B cell (primary cell): ENCODE measurements at regions not wholly inside any gene's neighbourhood (a gene's known extent, or its start where the extent isn't known, plus 50 kb on each side); places are given as distances from the start of the nearest gene placed in this dataset.

ENCODE experiments used
- ATAC-seq: fragments of 200-7000 bp; cut with Tn5 transposase; one replicate; pipeline ENCODE4 v1.10.0; 2021; ENCODE audit warnings: low read depth, mild to moderate bottlenecking, moderate number of reproducible peaks, moderate library complexity
- CTCF ChIA-PET: fragments of 350-600 bp; sonication (Branson Sonifier 250); formaldehyde crosslinking; loops from one replicate; lab custom pipeline; 2021; ENCODE audit warnings: antibody characterized with exemption, inconsistent platforms; lab: Charles Lee
- POLR2A ChIA-PET: fragments of 350-600 bp; sonication (Branson Sonifier 250); formaldehyde crosslinking; loops from one replicate; lab custom pipeline; 2021; ENCODE audit warnings: antibody characterized with exemption; lab: Charles Lee
- DNase-seq: peaks from one replicate; pipeline ENCODE4 v3.0.0; 2013
- H2AFZ ChIP-seq: 2 replicates; pipeline ENCODE4 v1.6.1; 2012; ENCODE audit warnings: mild to moderate bottlenecking, low read depth, low read length; ENCODE audit not compliant: insufficient read depth, poor library complexity, severe bottlenecking
- H3K27ac ChIP-seq, 2 donors: 1 replicate in 1 of 2; 2 replicates in 1 of 2; pipeline ENCODE4 v1.5.1; 2012 to 2013; ENCODE audit warnings: low read length in 2 of 2, mild to moderate bottlenecking in 2 of 2, moderate library complexity in 1 of 2
- H3K27me3 ChIP-seq, 4 experiments: fragments of 200-600 bp in 1 of 4; sonication (generic) in 1 of 4; replicated peaks in 1 of 4; 1 replicate in 2 of 4; 2 replicates in 2 of 4; pipeline versions ENCODE4 v1.6.1 to v1.7.0; 2013 to 2016; ENCODE audit warnings: low read length in 3 of 4, mild to moderate bottlenecking in 2 of 4, mixed read lengths in 1 of 4, moderate library complexity in 1 of 4; ENCODE audit not compliant: insufficient read depth in 4 of 4, control insufficient read depth in 3 of 4; ENCODE audit errors: control extremely low read depth in 1 of 4
- H3K36me3 ChIP-seq, 2 experiments: replicated peaks in 1 of 2; 1 replicate in 1 of 2; 2 replicates in 1 of 2; pipeline versions ENCODE4 v1.6.1 to v1.7.1; 2013; ENCODE audit warnings: low read length in 1 of 2; ENCODE audit not compliant: insufficient read depth in 2 of 2, control insufficient read depth in 1 of 2; ENCODE audit errors: control extremely low read depth in 1 of 2, extremely low read depth in 1 of 2
- H3K4me1 ChIP-seq, 2 donors: fragments of 200-600 bp in 1 of 2; sonication (generic) in 1 of 2; 1 replicate in 1 of 2; 2 replicates in 1 of 2; pipeline versions ENCODE4 v1.5.1 to v1.6.1; 2013 to 2017; ENCODE audit warnings: low read length in 2 of 2; ENCODE audit not compliant: control insufficient read depth in 2 of 2, insufficient read depth in 2 of 2
- H3K4me2 ChIP-seq: replicated peaks from 2 replicates; pipeline ENCODE3; 2012; ENCODE audit warnings: mild to moderate bottlenecking, low read depth, low read length; ENCODE audit not compliant: poor library complexity, severe bottlenecking
- H3K4me3 ChIP-seq, 5 experiments: fragments of 200-600 bp in 1 of 5; sonication (generic) in 1 of 5; 1 replicate in 3 of 5; 2 replicates in 2 of 5; pipeline versions ENCODE4 v1.5.1 to v1.7.0; 2011 to 2016; ENCODE audit warnings: low read length in 4 of 5, mild to moderate bottlenecking in 4 of 5, low read depth in 2 of 5, control low read depth in 1 of 5, moderate library complexity in 1 of 5; ENCODE audit not compliant: insufficient read depth in 1 of 5; ENCODE audit errors: control extremely low read depth in 1 of 5, extremely low read depth in 1 of 5
- H3K79me2 ChIP-seq: fragments of 200-600 bp; sonication (generic); one replicate; pipeline ENCODE4 v1.6.0; 2016; ENCODE audit warnings: low read length; ENCODE audit not compliant: control insufficient read depth, insufficient read depth
- H3K9ac ChIP-seq: fragments of 200-600 bp; sonication (generic); 2 replicates; pipeline ENCODE4 v1.6.1; 2017; ENCODE audit warnings: mild to moderate bottlenecking, low read length, moderate library complexity
- H3K9me3 ChIP-seq, 3 donors: one replicate each; pipeline versions ENCODE4 v1.6.1 to v1.7.1; 2013; ENCODE audit warnings: low read length in 2 of 3; ENCODE audit not compliant: control insufficient read depth in 2 of 3, insufficient read depth in 1 of 3; ENCODE audit errors: control extremely low read depth in 1 of 3
- H4K20me1 ChIP-seq: 2 replicates; pipeline ENCODE4 v1.6.0; 2012; ENCODE audit warnings: mild to moderate bottlenecking, low read length; ENCODE audit not compliant: insufficient read depth, control insufficient read depth, poor library complexity, severe bottlenecking
- H3K27ac Mint-ChIP-seq: one replicate; pipeline ENCODE4 v1.8.0; 2021; ENCODE audit warnings: mixed read lengths
- H3K27me3 Mint-ChIP-seq: one replicate; pipeline ENCODE4 v1.8.0; 2021; ENCODE audit warnings: mixed read lengths
- H3K4me1 Mint-ChIP-seq: one replicate; pipeline ENCODE4 v1.8.0; 2021; ENCODE audit warnings: mixed read lengths
- H3K4me3 Mint-ChIP-seq: one replicate; pipeline ENCODE4 v1.8.0; 2021; ENCODE audit warnings: mixed read lengths
- H3K9me3 Mint-ChIP-seq: one replicate; pipeline ENCODE4 v1.8.0; 2022; ENCODE audit warnings: mixed read lengths; ENCODE audit not compliant: insufficient read depth
- CTCF ChIP-seq: fragments of 200-600 bp; IDR thresholded peaks from one replicate; pipeline ENCODE4 v1.8.0; 2022; ENCODE audit warnings: antibody characterized with exemption, mild to moderate bottlenecking
- EZH2 ChIP-seq: IDR thresholded peaks from 2 replicates; pipeline ENCODE4 v1.6.1; 2012; ENCODE audit warnings: borderline replicate concordance, low read depth, mild to moderate bottlenecking, moderate library complexity, low read length; ENCODE audit not compliant: insufficient read depth, poor library complexity, severe bottlenecking
- WGBS: methylation state at CpG from one replicate; pipeline ENCODE4 v1.1.5; 2013; ENCODE audit warnings: missing lambda C conversion rate; ENCODE audit not compliant: insufficient coverage; 5-methylcytosine and 5-hydroxymethylcytosine counted together
- intact Hi-C: fragments of 100-400 bp; cut with micrococcal nuclease; formaldehyde crosslinking; loops from one replicate; pipeline ENCODE4 v1.10.0; 2022

- no peak overlapping the region for H3K9ac ChIP-seq
- no peak overlapping the region for H2AFZ ChIP-seq
- ATAC-seq (no peak), DNase-seq (no peak)
- Mint-ChIP-seq H3K4me1 (no peaks in the 10 kb centered on the region), H3K9me3 (no peaks in the 10 kb centered on the region), H3K27me3 (no peaks in the 10 kb centered on the region), H3K27ac (no peak overlapping the region), H3K4me3 (no peak overlapping the region)
- intact Hi-C loops: no loop called here
- H4K20me1 ChIP-seq: no peaks in the 10 kb centered on the region
- H3K79me2 ChIP-seq: no peaks in the 10 kb centered on the region
- no peaks in the 10 kb centered on the region for H3K9me3 ChIP-seq
- WGBS: 80% methylated on average over 1 of the region's 3 CpGs
- POLR2A ChIA-PET: no interaction called here
- no peaks in the 10 kb centered on the region for H3K27me3 ChIP-seq
- CTCF ChIA-PET: no interaction called here
- TF ChIP-seq EZH2 (no peak), CTCF (no peak)
- H3K4me1 ChIP-seq: no peaks in the 10 kb centered on the region
- H3K4me3 ChIP-seq: no peak overlapping the region
- H3K27ac ChIP-seq: no peak overlapping the region
- H3K4me2 ChIP-seq: no peak overlapping the region
- no peaks in the 10 kb centered on the region for H3K36me3 ChIP-seq
Measured at GRCh38 chr4:181845617-181846016, 397.6 kb upstream of the TENM3 start.

- Histone ChIP-seq H3K4me1 (no peaks in the 10 kb centered on the region), H4K20me1 (no peaks in the 10 kb centered on the region), H3K9me3 (no peaks in the 10 kb centered on the region), H3K27me3 (no peaks in the 10 kb centered on the region), H3K9ac (no peak overlapping the region), H2AFZ (no peak overlapping the region), H3K27ac (no peak overlapping the region), H3K79me2 (no peaks in the 10 kb centered on the region), H3K4me2 (no peak overlapping the region), H3K36me3 (no peaks in the 10 kb centered on the region), H3K4me3 (no peak overlapping the region)
- TF ChIP-seq CTCF (no peak), EZH2 (no peak)
- Mint-ChIP-seq H3K27me3 (no peaks in the 10 kb centered on the region), H3K4me1 (no peaks in the 10 kb centered on the region), H3K4me3 (no peak overlapping the region), H3K9me3 (no peaks in the 10 kb centered on the region), H3K27ac (no peak overlapping the region)
- DNase-seq (no peak), ATAC-seq (no peak)
- intact Hi-C loops: no loop called here
- POLR2A ChIA-PET: no interaction called here
- 100% methylated on average over 3 of the region's 4 CpGs for WGBS
- CTCF ChIA-PET: no interaction called here
Measured at GRCh38 chr4:181846934-181847333, 396.3 kb upstream of the TENM3 start.
